Caco-2 (cell line): ENCODE measurements at regions not wholly inside any gene's neighbourhood (a gene's known extent, or its start where the extent isn't known, plus 50 kb on each side); places are given as distances from the start of the nearest gene placed in this dataset.
"Not testable (repeated sequence)": the region's sequence is repeated elsewhere in the genome, so short reads cannot be mapped to it uniquely, and the experiment has no call there.

Experiments used
- BruUV-seq: library from RNA; stranded (reverse); fragments of 400-500 nt; replicated peaks from 2 replicates; lab custom pipeline; 2021; lab: Mats Ljungman, UMichigan
- CTCF ChIA-PET: fragments of 300-600 bp; sonication (Branson Sonifier 250); formaldehyde crosslinking; loops from one replicate; lab custom pipeline; 2022; ENCODE audit warnings: antibody characterized with exemption; lab: Charles Lee
- POLR2A ChIA-PET: fragments of 300-600 bp; sonication (Branson Sonifier 250); formaldehyde crosslinking; loops from one replicate; lab custom pipeline; 2022; ENCODE audit warnings: antibody characterized with exemption; lab: Charles Lee
- DNase-seq, 2 experiments: peaks; one replicate each; pipeline versions ENCODE4 v3.0.0 to v3.0.0-alpha.2; 2020 to 2022
- H3K27me3 ChIP-seq: replicated peaks from 2 replicates; pipeline ENCODE4 v1.6.0; 2011; ENCODE audit warnings: low read length; ENCODE audit not compliant: control insufficient read depth, insufficient read depth
- H3K36me3 ChIP-seq: 2 replicates; pipeline ENCODE4 v1.5.1; 2011; ENCODE audit warnings: low read length; ENCODE audit not compliant: control insufficient read depth, insufficient read depth
- H3K4me1 ChIP-seq: fragments of 250-450 bp; sonication (Bioruptor Pico); 2 replicates; pipeline ENCODE4 v1.5.1; 2020; ENCODE audit warnings: mild to moderate bottlenecking
- H3K4me3 ChIP-seq: 2 replicates; pipeline ENCODE4 v1.5.1; 2011; ENCODE audit warnings: low read depth, mild to moderate bottlenecking, control low read depth, low read length
- H3K9me3 ChIP-seq: fragments of 250-450 bp; sonication (Bioruptor Pico); 2 replicates; pipeline ENCODE4 v1.5.1; 2020; ENCODE audit warnings: mild to moderate bottlenecking, moderate library complexity
- H3K27ac Mint-ChIP-seq: one replicate; pipeline ENCODE4 v1.8.0; 2022; ENCODE audit warnings: mixed read lengths; ENCODE audit not compliant: unreplicated experiment
- H3K27me3 Mint-ChIP-seq: one replicate; pipeline ENCODE4 v1.8.0; 2022; ENCODE audit warnings: mixed read lengths; ENCODE audit not compliant: insufficient read depth, unreplicated experiment
- H3K36me3 Mint-ChIP-seq: one replicate; pipeline ENCODE4 v1.8.0; 2022; ENCODE audit warnings: mild to moderate bottlenecking, mixed read lengths; ENCODE audit not compliant: insufficient read depth, unreplicated experiment
- H3K4me1 Mint-ChIP-seq: one replicate; pipeline ENCODE4 v1.8.0; 2022; ENCODE audit warnings: low read depth, mixed read lengths; ENCODE audit not compliant: unreplicated experiment
- H3K4me3 Mint-ChIP-seq: one replicate; pipeline ENCODE4 v1.8.0; 2022; ENCODE audit warnings: mild to moderate bottlenecking, moderate library complexity, mixed read lengths; ENCODE audit not compliant: unreplicated experiment
- H3K9me3 Mint-ChIP-seq: one replicate; pipeline ENCODE4 v1.8.0; 2022; ENCODE audit warnings: mixed read lengths; ENCODE audit not compliant: unreplicated experiment
- CTCF ChIP-seq, 2 experiments: fragments of 200-600 bp in 1 of 2; IDR thresholded peaks; 1 replicate in 1 of 2; 2 replicates in 1 of 2; pipeline versions ENCODE4 v1.5.1 to v1.8.0; 2011 to 2022; ENCODE audit warnings: antibody characterized with exemption in 1 of 2, control low read depth in 1 of 2, inconsistent platforms in 1 of 2, low read depth in 1 of 2, low read length in 1 of 2, mild to moderate bottlenecking in 1 of 2, moderate library complexity in 1 of 2; ENCODE audit not compliant: insufficient read depth in 1 of 2, severe bottlenecking in 1 of 2, unreplicated experiment in 1 of 2
- intact Hi-C: fragments of 100-400 bp; cut with micrococcal nuclease; formaldehyde crosslinking; loops from one replicate; pipeline ENCODE4 v1.10.0; 2022; ENCODE audit not compliant: unreplicated experiment

GRCh38 chr21:25531538-25532250 is 75.6 kb downstream of the MRPL39 start:
- H3K4me1 ChIP-seq, H3K9me3 Mint-ChIP-seq, H3K36me3 Mint-ChIP-seq, H3K27me3 ChIP-seq, H3K4me3 ChIP-seq, H3K9me3 ChIP-seq, DNase-seq, BruUV-seq, H3K36me3 ChIP-seq, H3K27ac Mint-ChIP-seq, H3K4me3 Mint-ChIP-seq, intact Hi-C loops, H3K4me1 Mint-ChIP-seq, CTCF ChIA-PET, H3K27me3 Mint-ChIP-seq, POLR2A ChIA-PET: not testable (repeated sequence)

GRCh38 chr21:25528515-25528914 is 78.8 kb downstream of the MRPL39 start:
- Mint-ChIP-seq H3K4me1 (no peaks in the 10 kb centered on the region), H3K36me3 (no peaks in the 10 kb centered on the region), H3K27ac (no peak overlapping the region), H3K27me3 (peaks cover 4% of the 10 kb centered on the region), H3K9me3 (no peaks in the 10 kb centered on the region), H3K4me3 (no peak overlapping the region)
- no peak for TF ChIP-seq CTCF (IDR thresholded peaks at IDR 0.05; ENCODE audit: insufficient read depth in 1 of 2, low read depth in 1 of 2, low read length in 1 of 2, severe bottlenecking in 1 of 2, unreplicated experiment in 1 of 2)
- DNase-seq, result no peak
- H3K4me3 ChIP-seq, result no peak overlapping the region
- no TSS peak for BruUV-seq
- ChIA-PET POLR2A (no interaction called here), CTCF (no interaction called here)
- H3K36me3 ChIP-seq, result no peaks in the 10 kb centered on the region
- H3K4me1 ChIP-seq, result no peaks in the 10 kb centered on the region
- no peaks in the 10 kb centered on the region for H3K27me3 ChIP-seq
- no peaks in the 10 kb centered on the region for H3K9me3 ChIP-seq
- intact Hi-C loops, result no loop called here

GRCh38 chr21:25518491-25518911 is 88.8 kb downstream of the MRPL39 start:
- Histone ChIP-seq H3K4me3 (no peak overlapping the region), H3K27me3 (no peaks in the 10 kb centered on the region), H3K4me1 (no peaks in the 10 kb centered on the region), H3K36me3 (no peaks in the 10 kb centered on the region), H3K9me3 (no peaks in the 10 kb centered on the region)
- BruUV-seq, result no TSS peak
- H3K4me1 Mint-ChIP-seq, result no peaks in the 10 kb centered on the region
- ChIA-PET CTCF (no interaction called here), POLR2A (no interaction called here)
- peaks cover 2% of the 10 kb centered on the region for H3K27me3 Mint-ChIP-seq
- H3K4me3 Mint-ChIP-seq, result no peak overlapping the region
- H3K27ac Mint-ChIP-seq, result no peak overlapping the region
- no peak for TF ChIP-seq CTCF (IDR thresholded peaks at IDR 0.05; ENCODE audit: insufficient read depth in 1 of 2, low read depth in 1 of 2, low read length in 1 of 2, severe bottlenecking in 1 of 2, unreplicated experiment in 1 of 2)
- no peaks in the 10 kb centered on the region for H3K36me3 Mint-ChIP-seq
- no peaks in the 10 kb centered on the region for H3K9me3 Mint-ChIP-seq
- peak in 1 of 2 experiments; percentile 3 for DNase-seq
- intact Hi-C loops, result no loop called here
